ENCODE measurements at regions not wholly inside any gene's neighbourhood (a gene's known extent, or its start where the extent isn't known, plus 50 kb on each side); places are given as distances from the start of the nearest gene placed in this dataset.
"Not testable (repeated sequence)": the region's sequence is repeated elsewhere in the genome, so short reads cannot be mapped to it uniquely, and the experiment has no call there.

DNA sequence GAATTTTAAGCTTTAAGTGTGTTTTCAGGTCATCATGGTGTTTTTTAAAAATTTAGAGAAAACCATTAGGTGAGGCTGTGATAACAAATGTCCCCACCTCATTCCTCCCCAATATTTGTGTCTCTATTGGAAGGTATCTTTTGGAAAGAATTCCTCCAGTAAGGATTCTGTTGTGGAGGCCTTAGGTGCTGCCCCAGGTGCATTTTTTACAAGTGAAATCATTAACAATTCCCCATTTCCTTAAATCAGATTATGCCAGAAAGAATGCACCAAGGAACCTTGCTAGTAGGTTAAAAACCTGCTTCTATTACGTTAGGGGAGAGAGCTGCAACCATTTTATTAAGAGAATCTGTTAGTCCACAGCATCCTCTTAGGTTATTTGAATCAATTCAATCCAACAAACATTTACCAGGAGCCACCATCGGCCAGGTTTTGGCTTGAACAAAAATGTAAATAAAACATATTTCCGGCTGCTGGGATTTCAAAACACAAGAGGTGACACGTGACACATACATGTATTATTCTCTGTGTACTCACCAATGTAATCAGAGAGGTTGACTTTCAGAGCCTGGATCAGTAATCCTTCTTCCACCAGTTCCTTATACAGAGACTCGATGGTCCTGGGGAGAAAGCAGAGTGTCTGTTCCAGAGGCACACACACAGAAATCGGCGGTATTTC lies 112.5 kb upstream of the ASB18 start:
- Mint-ChIP-seq H3K4me1 (ENCODE audit: low read depth) (no peaks in the 10 kb centered on the region), H3K27ac (ENCODE audit: unreplicated experiment) (no peak overlapping the region), H3K27me3 (ENCODE audit: low read depth) (no peaks in the 10 kb centered on the region), H3K36me3 (ENCODE audit: low read depth) (peaks cover 1% of the 10 kb centered on the region), H3K9me3 (ENCODE audit: low read depth) (peaks cover 5% of the 10 kb centered on the region), H3K4me3 (ENCODE audit: unreplicated experiment) (no peak overlapping the region)
- no peak for DNase-seq (ENCODE audit: low spot score)
- TF ChIP-seq, protein P1, sequence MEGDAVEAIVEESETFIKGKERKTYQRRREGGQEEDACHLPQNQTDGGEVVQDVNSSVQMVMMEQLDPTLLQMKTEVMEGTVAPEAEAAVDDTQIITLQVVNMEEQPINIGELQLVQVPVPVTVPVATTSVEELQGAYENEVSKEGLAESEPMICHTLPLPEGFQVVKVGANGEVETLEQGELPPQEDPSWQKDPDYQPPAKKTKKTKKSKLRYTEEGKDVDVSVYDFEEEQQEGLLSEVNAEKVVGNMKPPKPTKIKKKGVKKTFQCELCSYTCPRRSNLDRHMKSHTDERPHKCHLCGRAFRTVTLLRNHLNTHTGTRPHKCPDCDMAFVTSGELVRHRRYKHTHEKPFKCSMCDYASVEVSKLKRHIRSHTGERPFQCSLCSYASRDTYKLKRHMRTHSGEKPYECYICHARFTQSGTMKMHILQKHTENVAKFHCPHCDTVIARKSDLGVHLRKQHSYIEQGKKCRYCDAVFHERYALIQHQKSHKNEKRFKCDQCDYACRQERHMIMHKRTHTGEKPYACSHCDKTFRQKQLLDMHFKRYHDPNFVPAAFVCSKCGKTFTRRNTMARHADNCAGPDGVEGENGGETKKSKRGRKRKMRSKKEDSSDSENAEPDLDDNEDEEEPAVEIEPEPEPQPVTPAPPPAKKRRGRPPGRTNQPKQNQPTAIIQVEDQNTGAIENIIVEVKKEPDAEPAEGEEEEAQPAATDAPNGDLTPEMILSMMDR (IDR thresholded peaks at IDR 0.05): no peak

DNA sequence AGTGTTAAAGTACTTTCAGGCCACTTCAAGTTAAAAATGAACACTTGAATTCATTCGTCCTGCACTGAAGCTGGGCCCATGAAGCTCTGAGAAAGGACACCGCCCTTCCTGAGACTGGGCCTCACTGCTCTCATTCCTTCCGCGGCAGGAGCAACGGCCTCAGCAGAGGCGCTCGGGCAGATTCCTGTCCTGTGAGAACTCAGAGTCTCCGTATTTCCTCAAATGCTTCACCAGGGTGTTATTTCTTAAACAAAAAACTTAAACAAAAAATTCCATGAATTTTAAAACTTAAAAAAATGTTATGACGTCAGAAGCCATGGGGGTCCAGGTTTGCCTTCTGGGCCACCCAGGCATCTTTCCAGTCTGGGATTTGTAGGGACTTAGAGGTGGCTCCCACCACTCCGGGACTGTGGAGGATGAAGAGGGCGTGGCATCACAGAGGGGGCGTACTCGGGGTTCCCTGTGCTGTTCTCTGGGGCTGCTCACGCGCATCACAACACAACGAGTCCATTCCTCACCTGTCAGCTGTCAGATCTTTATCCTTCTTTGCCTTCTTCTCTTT lies 115.9 kb upstream of the ASB18 start:
- Mint-ChIP-seq H3K27ac (ENCODE audit: unreplicated experiment) (no peak overlapping the region), H3K9me3 (ENCODE audit: low read depth) (peaks cover 7% of the 10 kb centered on the region), H3K4me1 (ENCODE audit: low read depth) (no peaks in the 10 kb centered on the region), H3K4me3 (ENCODE audit: unreplicated experiment) (no peak overlapping the region), H3K27me3 (ENCODE audit: low read depth) (no peaks in the 10 kb centered on the region), H3K36me3 (ENCODE audit: low read depth) (no peaks in the 10 kb centered on the region)
- no peak for DNase-seq (ENCODE audit: low spot score)
- TF ChIP-seq, protein P1 (IDR thresholded peaks at IDR 0.05): no peak

DNA sequence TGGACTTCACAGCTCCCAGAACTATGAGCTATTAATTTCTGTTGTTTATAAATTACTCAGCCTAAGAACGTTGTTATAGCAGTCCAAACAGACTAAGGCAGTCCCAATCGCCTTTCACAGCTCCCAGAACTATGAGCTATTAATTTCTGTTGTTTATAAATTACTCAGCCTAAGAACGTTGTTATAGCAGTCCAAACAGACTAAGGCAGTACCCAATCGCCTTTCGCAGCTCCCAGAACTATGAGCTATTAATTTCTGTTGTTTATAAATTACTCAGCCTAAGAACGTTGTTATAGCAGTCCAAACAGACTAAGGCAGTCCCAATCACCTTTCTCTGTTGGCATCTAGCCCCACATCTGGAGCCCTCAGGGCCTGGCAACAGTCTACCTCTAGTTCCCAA lies 117.0 kb upstream of the ASB18 start:
- H3K4me1 Mint-ChIP-seq (ENCODE audit: low read depth); H3K27me3 Mint-ChIP-seq (ENCODE audit: low read depth); H3K4me3 Mint-ChIP-seq (ENCODE audit: unreplicated experiment); H3K9me3 Mint-ChIP-seq (ENCODE audit: low read depth); H3K27ac Mint-ChIP-seq (ENCODE audit: unreplicated experiment); H3K36me3 Mint-ChIP-seq (ENCODE audit: low read depth); DNase-seq (ENCODE audit: low spot score): not testable (repeated sequence)

DNA sequence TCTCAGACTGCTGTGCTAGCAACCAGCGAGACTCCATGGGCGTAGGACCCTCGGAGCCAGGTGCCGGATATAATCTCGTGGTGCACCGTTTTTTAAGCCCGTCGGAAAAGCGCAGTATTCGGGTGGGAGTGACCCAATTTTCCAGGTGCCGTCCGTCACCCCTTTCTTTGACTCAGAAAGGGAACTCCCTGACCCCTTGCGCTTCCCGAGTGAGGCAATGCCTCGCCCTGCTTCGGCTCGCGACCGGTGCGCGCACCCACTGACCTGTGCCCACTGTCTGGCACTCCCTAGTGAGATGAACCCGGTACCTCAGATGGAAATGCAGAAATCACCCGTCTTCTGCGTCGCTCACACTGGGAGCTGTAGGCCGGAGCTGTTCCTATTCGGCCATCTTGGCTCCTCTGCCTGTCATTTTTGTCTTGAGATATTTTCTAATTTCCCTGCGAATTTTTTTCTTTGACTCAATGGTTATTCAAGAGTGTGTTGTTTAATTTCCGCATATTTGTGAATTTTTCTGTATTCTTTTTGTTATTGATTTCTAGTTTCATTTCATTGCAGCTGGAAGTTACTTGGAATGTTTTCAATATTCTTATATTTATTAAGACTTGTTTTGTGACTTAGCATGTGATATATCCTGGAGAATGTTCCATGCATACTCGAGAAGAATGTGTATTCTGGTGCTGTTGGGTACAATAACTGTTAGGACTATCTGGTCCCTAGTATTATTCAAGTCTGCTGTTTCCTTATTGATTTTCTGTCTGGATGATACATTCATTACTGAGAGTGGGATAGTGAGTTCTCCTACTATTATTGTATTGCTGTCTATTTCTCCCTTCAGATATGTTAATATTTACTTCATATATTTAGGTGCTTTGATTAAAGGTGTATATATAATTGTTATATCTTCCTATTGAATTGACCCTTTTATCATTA lies 125.3 kb upstream of the ASB18 start:
- H3K9me3 Mint-ChIP-seq (ENCODE audit: low read depth); H3K27me3 Mint-ChIP-seq (ENCODE audit: low read depth); H3K4me1 Mint-ChIP-seq (ENCODE audit: low read depth); H3K27ac Mint-ChIP-seq (ENCODE audit: unreplicated experiment); H3K36me3 Mint-ChIP-seq (ENCODE audit: low read depth); DNase-seq (ENCODE audit: low spot score): not testable (repeated sequence)
- peak overlapping the region; percentile 33 for H3K4me3 Mint-ChIP-seq (ENCODE audit: unreplicated experiment)

DNA sequence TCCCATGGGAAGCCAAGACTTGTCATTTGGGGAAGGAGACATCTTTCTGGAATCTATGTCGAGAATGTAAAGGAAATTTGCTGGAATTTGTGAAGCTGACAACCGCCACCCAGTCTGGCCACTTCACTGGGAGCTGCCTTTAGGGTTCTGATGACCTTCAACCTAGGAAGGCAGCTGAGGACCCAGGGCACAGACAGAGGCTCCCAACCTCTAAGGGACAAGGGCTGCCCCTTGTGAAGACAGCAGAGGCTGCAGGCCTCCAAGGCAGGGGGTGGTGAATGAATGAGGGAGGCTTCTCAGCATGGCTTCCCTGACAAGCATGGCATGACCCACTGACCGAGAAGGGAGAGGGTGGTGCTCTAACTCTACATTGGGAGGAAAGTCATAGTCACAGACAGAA lies 128.9 kb upstream of the ASB18 start:
- Mint-ChIP-seq H3K27ac (ENCODE audit: unreplicated experiment) (no peak overlapping the region), H3K4me1 (ENCODE audit: low read depth) (no peaks in the 10 kb centered on the region), H3K4me3 (ENCODE audit: unreplicated experiment) (no peak overlapping the region), H3K9me3 (ENCODE audit: low read depth) (no peaks in the 10 kb centered on the region), H3K36me3 (ENCODE audit: low read depth) (peaks cover 10% of the 10 kb centered on the region), H3K27me3 (ENCODE audit: low read depth) (no peaks in the 10 kb centered on the region)
- TF ChIP-seq, protein P1 (IDR thresholded peaks at IDR 0.05): no peak
- no peak for DNase-seq (ENCODE audit: low spot score)

DNA sequence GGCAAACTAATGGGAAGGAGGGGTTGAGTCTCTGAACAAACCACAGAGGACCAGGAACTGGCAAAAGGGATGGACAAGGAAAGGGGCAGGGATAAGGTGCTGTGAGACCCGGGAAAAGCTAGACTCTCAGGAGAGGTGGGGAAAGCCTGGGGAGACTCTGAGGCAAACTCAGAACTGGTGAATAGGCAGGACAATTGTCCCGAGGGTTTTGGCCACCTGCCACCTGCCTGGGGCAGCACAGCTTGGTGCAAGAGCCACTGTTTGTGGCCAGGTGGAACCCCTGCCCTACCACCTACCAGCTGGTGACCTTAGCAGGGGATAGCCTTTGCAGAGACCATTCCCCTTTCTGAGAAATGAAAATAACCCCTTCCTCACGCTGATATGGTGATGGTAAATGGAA lies 129.4 kb upstream of the ASB18 start:
- Mint-ChIP-seq H3K36me3 (ENCODE audit: low read depth) (peaks cover 10% of the 10 kb centered on the region), H3K27ac (ENCODE audit: unreplicated experiment) (no peak overlapping the region), H3K9me3 (ENCODE audit: low read depth) (no peaks in the 10 kb centered on the region), H3K4me1 (ENCODE audit: low read depth) (no peaks in the 10 kb centered on the region), H3K27me3 (ENCODE audit: low read depth) (no peaks in the 10 kb centered on the region), H3K4me3 (ENCODE audit: unreplicated experiment) (no peak overlapping the region)
- TF ChIP-seq, protein P1 (IDR thresholded peaks at IDR 0.05): no peak
- DNase-seq (ENCODE audit: low spot score): no peak
